IMR-90 (cell line): ENCODE measurements at regions not wholly inside any gene's neighbourhood (a gene's known extent, or its start where the extent isn't known, plus 50 kb on each side); places are given as distances from the start of the nearest gene placed in this dataset.

Source experiments
- ATAC-seq: fragments of 200-7000 bp; cut with Tn5 transposase; 2 replicates; pipeline ENCODE4 v1.9.1; 2020; ENCODE audit warnings: low read depth, mild to moderate bottlenecking, moderate library complexity
- BruUV-seq: library from RNA; stranded (reverse); fragments of 400-500 nt; replicated peaks from 2 replicates; lab custom pipeline; 2021; lab: Mats Ljungman, UMichigan
- CTCF ChIA-PET: fragments of 300-600 bp; formaldehyde crosslinking; extraction: SDS; loops from one replicate; lab custom pipeline; 2021; ENCODE audit warnings: antibody characterized with exemption; lab: Yijun Ruan, JAX
- POLR2A ChIA-PET: fragments of 300-600 bp; sonication (Branson Sonifier 250); formaldehyde crosslinking; loops from one replicate; lab custom pipeline; 2022; ENCODE audit warnings: antibody characterized with exemption; ENCODE audit not compliant: unreplicated experiment; lab: Charles Lee
- DNase-seq: peaks from one replicate; pipeline ENCODE4 v3.0.0; 2013
- H2AFZ ChIP-seq: replicated peaks from 2 replicates; pipeline ENCODE3; 2013; ENCODE audit warnings: low read length, mild to moderate bottlenecking; ENCODE audit not compliant: poor library complexity
- H2AK5ac ChIP-seq: 2 replicates; pipeline ENCODE4 v1.6.1; 2013; ENCODE audit warnings: low read depth, low read length, inconsistent platforms
- H2AK9ac ChIP-seq: replicated peaks from 2 replicates; pipeline ENCODE3; 2013; ENCODE audit warnings: mild to moderate bottlenecking, low read depth, low read length, moderate library complexity; ENCODE audit not compliant: poor library complexity
- H2BK120ac ChIP-seq: 2 replicates; pipeline ENCODE4 v1.6.1; 2013; ENCODE audit warnings: low read depth, low read length, inconsistent platforms
- H2BK15ac ChIP-seq: 3 replicates; pipeline ENCODE4 v1.6.1; 2013; ENCODE audit warnings: low read depth, low read length, inconsistent platforms
- H2BK20ac ChIP-seq: 2 replicates; pipeline ENCODE4 v1.6.1; 2013; ENCODE audit warnings: low read depth, mild to moderate bottlenecking, inconsistent platforms, low read length, moderate library complexity
- H2BK5ac ChIP-seq: 2 replicates; pipeline ENCODE4 v1.6.1; 2013; ENCODE audit warnings: mild to moderate bottlenecking, low read depth, low read length, inconsistent platforms; ENCODE audit not compliant: poor library complexity, severe bottlenecking
- H3K14ac ChIP-seq: replicated peaks from 2 replicates; pipeline ENCODE4 v1.6.1; 2013; ENCODE audit warnings: low read depth, low read length, inconsistent platforms
- H3K18ac ChIP-seq: 2 replicates; pipeline ENCODE4 v1.6.1; 2013; ENCODE audit warnings: low read depth, low read length, control low read depth
- H3K23ac ChIP-seq: 2 replicates; pipeline ENCODE4 v1.6.1; 2013; ENCODE audit warnings: low read depth, low read length, inconsistent platforms
- H3K27ac ChIP-seq: 2 replicates; pipeline ENCODE4 v1.5.1; 2013; ENCODE audit warnings: mild to moderate bottlenecking, control low read depth, low read length; ENCODE audit not compliant: insufficient read depth
- H3K27me3 ChIP-seq: 2 replicates; pipeline ENCODE4 v1.6.1; 2013; ENCODE audit warnings: low read length; ENCODE audit not compliant: control insufficient read depth, insufficient read depth
- H3K36me3 ChIP-seq: 2 replicates; pipeline ENCODE4 v1.6.1; 2013; ENCODE audit warnings: low read length, mixed read lengths; ENCODE audit not compliant: control insufficient read depth, insufficient read depth
- H3K4ac ChIP-seq: 2 replicates; pipeline ENCODE4 v1.6.1; 2013; ENCODE audit warnings: low read depth, low read length, inconsistent platforms
- H3K4me1 ChIP-seq: 2 replicates; pipeline ENCODE4 v1.6.1; 2013; ENCODE audit warnings: low read length, mixed read lengths; ENCODE audit not compliant: control insufficient read depth, insufficient read depth
- H3K4me2 ChIP-seq: 2 replicates; pipeline ENCODE4 v1.6.1; 2013; ENCODE audit warnings: low read depth, mild to moderate bottlenecking, control low read depth, low read length, moderate library complexity
- H3K4me3 ChIP-seq: 2 replicates; pipeline ENCODE4 v1.5.1; 2013; ENCODE audit warnings: low read depth, mild to moderate bottlenecking, control low read depth, low read length, moderate library complexity; ENCODE audit not compliant: insufficient read depth
- H3K56ac ChIP-seq: 2 replicates; pipeline ENCODE4 v1.6.1; 2013; ENCODE audit warnings: low read length, inconsistent platforms; ENCODE audit not compliant: insufficient read depth; ENCODE audit errors: extremely low read depth
- H3K79me1 ChIP-seq, 2 experiments: 2 replicates each; pipeline ENCODE4 v1.6.1; 2013; ENCODE audit warnings: low read length in 2 of 2, inconsistent platforms in 1 of 2, low read depth in 1 of 2
- H3K9ac ChIP-seq: 2 replicates; pipeline ENCODE4 v1.6.1; 2013; ENCODE audit warnings: low read depth, low read length, control low read depth
- H3K9me1 ChIP-seq: 2 replicates; pipeline ENCODE4 v1.6.1; 2013; ENCODE audit warnings: low read length, inconsistent platforms; ENCODE audit not compliant: insufficient read depth
- H3K9me3 ChIP-seq: 2 replicates; pipeline ENCODE4 v1.6.1; 2013; ENCODE audit warnings: low read length; ENCODE audit not compliant: control insufficient read depth, insufficient read depth
- H4K20me1 ChIP-seq: 2 replicates; pipeline ENCODE4 v1.6.1; 2013; ENCODE audit warnings: low read length, inconsistent platforms; ENCODE audit not compliant: insufficient read depth
- H4K5ac ChIP-seq: 2 replicates; pipeline ENCODE4 v1.6.1; 2013; ENCODE audit warnings: mild to moderate bottlenecking, low read depth, low read length, control low read depth
- H4K8ac ChIP-seq, 2 experiments: 2 replicates each; pipeline ENCODE4 v1.6.1; 2013; ENCODE audit warnings: low read depth in 2 of 2, low read length in 2 of 2, control low read depth in 1 of 2, inconsistent platforms in 1 of 2
- H4K91ac ChIP-seq: 2 replicates; pipeline ENCODE4 v1.6.1; 2013; ENCODE audit warnings: low read depth, low read length, inconsistent platforms; ENCODE audit not compliant: insufficient read depth
- MAFK ChIP-seq: IDR thresholded peaks from 2 replicates; pipeline ENCODE4 v1.6.1; 2012; ENCODE audit warnings: low read depth, low read length, improper control_type of control experiment
- NFE2L2 ChIP-seq: fragments of 150-350 bp; IDR thresholded peaks from 2 replicates; pipeline ENCODE4 v1.6.1; 2016; ENCODE audit warnings: low read depth, mild to moderate bottlenecking, low read length
- SMC3 ChIP-seq: fragments of 150-350 bp; IDR thresholded peaks from 2 replicates; pipeline ENCODE4 v1.6.1; 2016; ENCODE audit warnings: low read depth, mild to moderate bottlenecking, antibody characterized with exemption, low read length, moderate library complexity
- WGBS, 2 experiments: methylation state at CpG; one replicate each; pipeline versions ENCODE4 v1.1.5 to v1.1.7; 2013; ENCODE audit warnings: missing lambda C conversion rate in 2 of 2; ENCODE audit not compliant: insufficient read length in 1 of 2; ENCODE audit errors: extremely low coverage in 2 of 2; 5-methylcytosine and 5-hydroxymethylcytosine counted together
- dilution Hi-C: fragments of 300-500 bp; cut with HindIII; formaldehyde crosslinking; loops from one replicate; pipeline ENCODE4 v1.14.3; 2018; ENCODE audit warnings: low sequenced_read_pairs; ENCODE audit not compliant: unreplicated experiment
- in situ Hi-C: fragments of 300-500 bp; cut with MboI; formaldehyde crosslinking; loops from 3 replicates; pipeline ENCODE4 v1.14.3; 2019; ENCODE audit warnings: low sequenced_read_pairs, inconsistent platforms, mixed read lengths
- intact Hi-C: fragments of 100-400 bp; cut with micrococcal nuclease; formaldehyde crosslinking; loops from 2 replicates; pipeline ENCODE4 v1.10.0; 2022

- Histone ChIP-seq H4K20me1 (no peaks in the 10 kb centered on the region), H3K4me1 (no peaks in the 10 kb centered on the region), H3K23ac (no peak overlapping the region), H3K4ac (no peak overlapping the region), H2AK9ac (no peak overlapping the region), H4K91ac (no peak overlapping the region), H2BK5ac (no peak overlapping the region), H3K9me1 (no peaks in the 10 kb centered on the region), H2AK5ac (no peak overlapping the region), H3K56ac (no peak overlapping the region), H4K8ac (no peak overlapping the region), H3K27me3 (no peaks in the 10 kb centered on the region), H4K5ac (no peak overlapping the region), H3K9me3 (no peaks in the 10 kb centered on the region; the same call in 1 of the 2 replicates), H2AFZ (no peak overlapping the region), H2BK20ac (no peak overlapping the region), H3K9ac (no peak overlapping the region), H3K4me2 (no peak overlapping the region), H3K18ac (no peak overlapping the region), H3K14ac (no peak overlapping the region), H2BK15ac (no peak overlapping the region), H3K27ac (no peak overlapping the region), H2BK120ac (no peak overlapping the region), H3K4me3 (no peak overlapping the region), H3K79me1 (no peaks in the 10 kb centered on the region), H3K36me3 (no peaks in the 10 kb centered on the region)
- no peak for ATAC-seq
- TF ChIP-seq NFE2L2 (no peak), SMC3 (no peak), MAFK (peak; percentile 97)
- POLR2A ChIA-PET, result no interaction called here
- DNase-seq, result no peak
- CTCF ChIA-PET, result no interaction called here
- in situ Hi-C loops, result no loop called here
- dilution Hi-C loops, result no loop called here
- no TSS peak for BruUV-seq
- no CpG with 5 or more reads among the region's 1 CpG for WGBS, 2 experiments
- intact Hi-C loops, result no loop called here
Observed at GRCh38 chr11:38948392-38948791, 2350.4 kb upstream of the RAG2 start.
